ENCODE measurements at regions not wholly inside any gene's neighbourhood (a gene's known extent, or its start where the extent isn't known, plus 50 kb on each side); places are given as distances from the start of the nearest gene placed in this dataset.

- DNase-seq (ENCODE audit: low read depth), result no peak
- TF ChIP-seq, protein P1, sequence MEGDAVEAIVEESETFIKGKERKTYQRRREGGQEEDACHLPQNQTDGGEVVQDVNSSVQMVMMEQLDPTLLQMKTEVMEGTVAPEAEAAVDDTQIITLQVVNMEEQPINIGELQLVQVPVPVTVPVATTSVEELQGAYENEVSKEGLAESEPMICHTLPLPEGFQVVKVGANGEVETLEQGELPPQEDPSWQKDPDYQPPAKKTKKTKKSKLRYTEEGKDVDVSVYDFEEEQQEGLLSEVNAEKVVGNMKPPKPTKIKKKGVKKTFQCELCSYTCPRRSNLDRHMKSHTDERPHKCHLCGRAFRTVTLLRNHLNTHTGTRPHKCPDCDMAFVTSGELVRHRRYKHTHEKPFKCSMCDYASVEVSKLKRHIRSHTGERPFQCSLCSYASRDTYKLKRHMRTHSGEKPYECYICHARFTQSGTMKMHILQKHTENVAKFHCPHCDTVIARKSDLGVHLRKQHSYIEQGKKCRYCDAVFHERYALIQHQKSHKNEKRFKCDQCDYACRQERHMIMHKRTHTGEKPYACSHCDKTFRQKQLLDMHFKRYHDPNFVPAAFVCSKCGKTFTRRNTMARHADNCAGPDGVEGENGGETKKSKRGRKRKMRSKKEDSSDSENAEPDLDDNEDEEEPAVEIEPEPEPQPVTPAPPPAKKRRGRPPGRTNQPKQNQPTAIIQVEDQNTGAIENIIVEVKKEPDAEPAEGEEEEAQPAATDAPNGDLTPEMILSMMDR (IDR thresholded peaks at IDR 0.05; ENCODE audit: control insufficient read depth, insufficient read depth, low read depth, low read length, missing control alignments), result no peak
- no peak overlapping the region for H3K4me3 ChIP-seq (ENCODE audit: control insufficient read depth, low read depth, low read length)
Measured at GRCh38 chr6:15121977-15122550, 123.8 kb upstream of the JARID2 start.

DNA sequence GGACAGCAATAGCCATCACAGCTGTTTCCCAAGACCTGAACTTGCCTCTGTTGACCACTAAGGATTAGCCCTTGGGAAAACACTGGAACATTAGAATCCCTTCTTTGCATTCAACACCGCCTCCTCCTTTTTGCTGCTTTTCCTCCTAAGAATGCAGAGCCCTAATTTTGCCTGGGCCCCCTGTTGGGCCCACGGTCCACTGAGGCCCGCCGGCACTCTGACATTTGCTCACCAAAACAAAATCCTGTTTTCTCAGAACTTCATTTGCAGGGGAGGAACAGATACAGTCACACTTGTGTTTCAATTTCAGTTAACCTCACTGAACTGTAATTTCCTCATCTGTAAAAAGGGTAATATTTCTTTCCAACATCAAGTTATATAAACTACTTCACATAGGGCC is 116.0 kb upstream of the JARID2 start:
- TF ChIP-seq, protein P1 (IDR thresholded peaks at IDR 0.05; ENCODE audit: control insufficient read depth, insufficient read depth, low read depth, low read length, missing control alignments), result no peak
- H3K4me3 ChIP-seq (ENCODE audit: control insufficient read depth, low read depth, low read length), result no peak overlapping the region
- DNase-seq (ENCODE audit: low read depth), result no peak

GRCh38 chr6:15131234-15131633 is 114.6 kb upstream of the JARID2 start:
- H3K4me3 ChIP-seq (ENCODE audit: control insufficient read depth, low read depth, low read length), result no peak overlapping the region
- DNase-seq (ENCODE audit: low read depth), result no peak
- TF ChIP-seq, protein P1 (IDR thresholded peaks at IDR 0.05; ENCODE audit: control insufficient read depth, insufficient read depth, low read depth, low read length, missing control alignments), result no peak

DNA sequence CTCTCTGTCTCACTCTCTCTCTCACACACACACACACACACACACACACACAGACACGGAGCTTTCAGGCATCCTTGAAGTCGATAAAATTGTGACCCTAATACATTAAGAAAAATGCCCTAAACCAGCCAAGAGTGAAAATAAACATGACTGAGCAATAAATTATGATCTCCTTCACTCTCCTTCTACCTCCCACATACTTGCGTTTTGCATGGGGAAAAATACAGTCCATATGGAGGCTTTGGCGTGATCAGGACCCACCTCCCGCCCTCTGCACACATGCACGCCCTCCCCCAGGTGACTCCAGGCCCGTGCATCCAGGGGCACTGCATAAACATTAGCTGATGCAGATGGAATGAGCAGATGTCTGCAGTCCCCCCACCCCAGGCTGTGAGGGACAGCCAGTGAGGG is 114.2 kb upstream of the JARID2 start:
- H3K4me3 ChIP-seq (ENCODE audit: control insufficient read depth, low read depth, low read length), result no peak overlapping the region
- TF ChIP-seq, protein P1 (IDR thresholded peaks at IDR 0.05; ENCODE audit: control insufficient read depth, insufficient read depth, low read depth, low read length, missing control alignments), result no peak
- DNase-seq (ENCODE audit: low read depth), result no peak

DNA sequence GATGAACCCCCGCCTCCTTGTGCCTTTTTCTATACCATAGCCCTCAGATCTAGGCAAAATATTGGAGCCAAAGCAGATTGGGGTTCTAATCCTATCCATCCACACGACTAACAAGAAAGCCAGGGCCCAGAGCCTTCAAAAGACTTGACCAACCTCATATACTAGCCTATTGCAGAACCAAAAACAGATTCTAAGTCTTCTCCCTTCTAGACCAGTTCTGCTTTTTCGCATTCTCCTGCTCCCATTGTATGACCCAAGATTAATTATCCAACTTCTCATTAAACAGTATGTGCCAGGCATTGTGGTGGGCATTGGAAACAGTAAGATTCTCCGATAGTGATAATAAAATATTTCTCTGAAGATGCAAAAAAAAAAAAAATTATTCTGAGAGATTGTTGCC is 113.7 kb upstream of the JARID2 start:
- DNase-seq (ENCODE audit: low read depth), result no peak
- TF ChIP-seq, protein P1 (IDR thresholded peaks at IDR 0.05; ENCODE audit: control insufficient read depth, insufficient read depth, low read depth, low read length, missing control alignments), result no peak
- no peak overlapping the region for H3K4me3 ChIP-seq (ENCODE audit: control insufficient read depth, low read depth, low read length)

DNA sequence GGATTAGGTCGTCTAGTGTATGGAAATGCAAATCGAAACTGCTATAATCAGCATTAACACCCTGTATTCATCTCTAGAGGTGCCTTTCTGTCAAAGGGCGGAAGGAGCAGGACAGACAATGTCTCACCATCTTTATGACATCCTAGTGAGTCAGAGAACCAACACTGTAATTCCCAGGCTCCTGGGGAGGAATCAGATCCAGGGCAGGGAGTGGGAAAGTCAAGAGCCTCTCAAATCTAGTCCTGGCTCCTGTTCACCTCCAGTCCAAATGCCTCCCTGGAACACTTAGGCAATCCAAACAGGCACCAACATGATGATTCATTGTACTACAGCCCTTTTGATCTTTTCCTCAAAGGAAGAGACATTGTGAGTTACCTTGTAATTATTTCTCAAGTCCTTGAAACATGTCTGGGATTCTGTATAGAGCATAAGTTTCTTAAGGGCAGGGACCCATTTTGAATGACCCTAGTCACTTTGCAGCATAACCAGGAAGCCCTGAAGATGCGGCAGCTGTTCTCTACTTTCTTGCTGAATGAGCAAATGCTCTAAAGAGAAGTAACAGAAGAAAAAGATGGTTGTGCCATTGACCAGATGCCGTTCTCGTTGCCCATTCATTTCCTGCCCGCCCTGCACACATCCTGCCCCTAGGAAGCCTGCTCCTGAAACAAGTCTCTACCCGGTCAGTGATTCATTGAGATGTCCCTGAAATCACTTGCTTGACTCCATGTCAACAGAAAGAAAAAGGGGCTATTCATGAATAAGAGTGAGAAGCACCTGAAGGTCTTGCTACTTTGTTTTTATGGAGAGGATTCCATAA is 112.8 kb upstream of the JARID2 start:
- peak; percentile 47 for DNase-seq (ENCODE audit: low read depth)
- H3K4me3 ChIP-seq (ENCODE audit: control insufficient read depth, low read depth, low read length), result no peak overlapping the region
- TF ChIP-seq, protein P1 (IDR thresholded peaks at IDR 0.05; ENCODE audit: control insufficient read depth, insufficient read depth, low read depth, low read length, missing control alignments), result no peak
